PC-9 (cell line): ENCODE measurements at regions not wholly inside any gene's neighbourhood (a gene's known extent, or its start where the extent isn't known, plus 50 kb on each side); places are given as distances from the start of the nearest gene placed in this dataset.

Experiments
- BruUV-seq: library from RNA; stranded (reverse); fragments of 400-500 nt; replicated peaks from 2 replicates; lab custom pipeline; 2021; lab: Mats Ljungman, UMichigan
- CTCF ChIA-PET: fragments of 300-600 bp; sonication (Branson Sonifier 250); formaldehyde crosslinking; loops from one replicate; lab custom pipeline; 2022; ENCODE audit warnings: antibody characterized with exemption; lab: Charles Lee
- POLR2A ChIA-PET: fragments of 300-600 bp; sonication (Branson Sonifier 250); formaldehyde crosslinking; loops from one replicate; lab custom pipeline; 2022; ENCODE audit warnings: antibody characterized with exemption; ENCODE audit not compliant: unreplicated experiment; lab: Charles Lee
- DNase-seq, 2 experiments: peaks; one replicate each; pipeline versions ENCODE4 v3.0.0 to v3.0.0-alpha.2; 2015 to 2022; ENCODE audit warnings: mixed read lengths in 1 of 2
- H2AFZ ChIP-seq: fragments of 200-600 bp; sonication (generic); 2 replicates; pipeline ENCODE4 v1.8.1; 2017; ENCODE audit warnings: antibody characterized with exemption
- H3F3A ChIP-seq: fragments of 200-600 bp; sonication (generic); 2 replicates; pipeline ENCODE4 v1.8.1; 2017; ENCODE audit warnings: antibody characterized with exemption, mild to moderate bottlenecking, low read depth; ENCODE audit not compliant: insufficient read depth
- H3K27ac ChIP-seq: fragments of 200-600 bp; sonication (generic); 2 replicates; pipeline ENCODE4 v1.6.1; 2016; ENCODE audit warnings: mixed run types
- H3K27me3 ChIP-seq: fragments of 200-600 bp; sonication (generic); 2 replicates; pipeline ENCODE4 v1.6.1; 2016; ENCODE audit warnings: low read depth, mixed run types; ENCODE audit not compliant: insufficient read depth
- H3K36me3 ChIP-seq: fragments of 200-600 bp; sonication (generic); 2 replicates; pipeline ENCODE4 v1.6.1; 2016; ENCODE audit warnings: low read depth, mixed run types
- H3K4me1 ChIP-seq: fragments of 200-600 bp; sonication (generic); replicated peaks from 2 replicates; pipeline ENCODE4 v1.6.1; 2016; ENCODE audit warnings: mixed run types; ENCODE audit not compliant: insufficient read depth
- H3K4me2 ChIP-seq: fragments of 200-600 bp; sonication (generic); 2 replicates; pipeline ENCODE4 v1.6.1; 2017; ENCODE audit warnings: mixed run types
- H3K4me3 ChIP-seq: fragments of 200-600 bp; sonication (generic); 2 replicates; pipeline ENCODE4 v1.6.1; 2016; ENCODE audit warnings: mixed run types
- H3K79me2 ChIP-seq: fragments of 200-600 bp; sonication (generic); 2 replicates; pipeline ENCODE4 v1.6.1; 2017; ENCODE audit warnings: low read depth, mixed run types
- H3K9me2 ChIP-seq: fragments of 200-600 bp; sonication (generic); 2 replicates; pipeline ENCODE4 v1.8.1; 2017; ENCODE audit warnings: mild to moderate bottlenecking; ENCODE audit not compliant: insufficient read depth
- H3K9me3 ChIP-seq: fragments of 200-600 bp; sonication (generic); 2 replicates; pipeline ENCODE4 v1.8.1; 2016; ENCODE audit warnings: low read depth; ENCODE audit not compliant: insufficient read depth
- H4K20me1 ChIP-seq: fragments of 200-600 bp; sonication (generic); 2 replicates; pipeline ENCODE4 v1.8.1; 2017; ENCODE audit not compliant: insufficient read depth
- EZH2 ChIP-seq: fragments of 200-600 bp; sonication (generic); IDR thresholded peaks from 2 replicates; pipeline ENCODE4 v1.8.0; 2017; ENCODE audit warnings: antibody characterized with exemption, low read depth
- intact Hi-C: fragments of 100-400 bp; cut with micrococcal nuclease; formaldehyde crosslinking; loops from one replicate; pipeline ENCODE4 v1.10.0; 2022; ENCODE audit not compliant: unreplicated experiment
- TF ChIP-seq, protein P1 (sequence below): fragments of 200-600 bp; sonication (generic); conservative IDR thresholded peaks from 2 replicates; pipeline ENCODE4 v1.6.1; 2017; ENCODE audit warnings: mixed run types, antibody characterized with exemption, mild to moderate bottlenecking, moderate library complexity

DNA sequence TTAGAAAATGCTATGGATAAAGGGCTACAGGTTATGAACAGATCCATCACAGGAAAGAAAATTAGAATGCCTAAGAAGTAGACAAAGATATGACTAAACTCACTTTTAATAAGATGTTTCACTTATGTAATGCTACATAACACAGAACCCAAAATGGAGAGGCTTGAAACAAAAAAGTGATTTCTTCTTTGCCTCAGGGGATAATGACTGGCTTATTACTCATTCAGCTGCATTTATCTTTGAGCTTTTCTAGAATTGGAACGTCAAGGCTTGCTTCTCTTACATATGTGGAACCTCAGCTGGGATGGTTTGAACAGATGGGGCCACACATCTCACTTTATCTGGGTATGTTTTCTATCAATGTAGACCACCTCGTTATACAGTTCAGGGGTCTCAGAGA, 120.6 kb upstream of the EPHA3 start:
- Histone ChIP-seq H3F3A (no peaks in the 10 kb centered on the region), H3K27ac (no peak overlapping the region), H3K27me3 (no peaks in the 10 kb centered on the region), H3K36me3 (no peaks in the 10 kb centered on the region), H4K20me1 (no peaks in the 10 kb centered on the region), H3K79me2 (no peaks in the 10 kb centered on the region), H3K4me3 (no peak overlapping the region), H3K9me2 (no peaks in the 10 kb centered on the region), H2AFZ (no peak overlapping the region), H3K4me2 (no peak overlapping the region), H3K9me3 (no peaks in the 10 kb centered on the region), H3K4me1 (no peaks in the 10 kb centered on the region)
- TF ChIP-seq, protein P1, sequence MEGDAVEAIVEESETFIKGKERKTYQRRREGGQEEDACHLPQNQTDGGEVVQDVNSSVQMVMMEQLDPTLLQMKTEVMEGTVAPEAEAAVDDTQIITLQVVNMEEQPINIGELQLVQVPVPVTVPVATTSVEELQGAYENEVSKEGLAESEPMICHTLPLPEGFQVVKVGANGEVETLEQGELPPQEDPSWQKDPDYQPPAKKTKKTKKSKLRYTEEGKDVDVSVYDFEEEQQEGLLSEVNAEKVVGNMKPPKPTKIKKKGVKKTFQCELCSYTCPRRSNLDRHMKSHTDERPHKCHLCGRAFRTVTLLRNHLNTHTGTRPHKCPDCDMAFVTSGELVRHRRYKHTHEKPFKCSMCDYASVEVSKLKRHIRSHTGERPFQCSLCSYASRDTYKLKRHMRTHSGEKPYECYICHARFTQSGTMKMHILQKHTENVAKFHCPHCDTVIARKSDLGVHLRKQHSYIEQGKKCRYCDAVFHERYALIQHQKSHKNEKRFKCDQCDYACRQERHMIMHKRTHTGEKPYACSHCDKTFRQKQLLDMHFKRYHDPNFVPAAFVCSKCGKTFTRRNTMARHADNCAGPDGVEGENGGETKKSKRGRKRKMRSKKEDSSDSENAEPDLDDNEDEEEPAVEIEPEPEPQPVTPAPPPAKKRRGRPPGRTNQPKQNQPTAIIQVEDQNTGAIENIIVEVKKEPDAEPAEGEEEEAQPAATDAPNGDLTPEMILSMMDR, result no peak
- no peak for TF ChIP-seq EZH2
- intact Hi-C loops, result no loop called here
- POLR2A ChIA-PET, result no interaction called here
- DNase-seq, result no peak
- CTCF ChIA-PET, result no interaction called here
- no TSS peak for BruUV-seq

DNA sequence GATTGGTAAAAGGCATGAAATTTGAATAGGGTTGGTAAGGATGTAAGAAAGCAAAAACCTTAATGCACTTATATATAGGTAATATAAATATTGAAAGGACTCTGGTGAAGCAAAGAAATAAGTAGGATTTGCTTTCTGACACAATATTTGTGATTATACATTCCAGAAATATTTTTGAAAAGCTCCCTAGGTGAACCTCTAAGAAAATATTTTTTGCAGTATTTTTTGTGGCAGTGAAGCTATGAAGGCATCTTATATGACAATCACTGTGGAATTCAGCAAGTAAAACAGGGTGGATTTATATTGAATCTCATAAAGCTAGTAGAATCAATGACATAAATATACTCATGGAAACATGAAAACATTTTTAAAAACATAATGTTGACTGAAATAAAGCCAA, 119.6 kb upstream of the EPHA3 start:
- ChIA-PET POLR2A (no interaction called here), CTCF (interaction anchor here (0.7 kb wide), 1 partner anchor 22 kb away, joined by 5 read pairs; no protein-coding TSS in a partner anchor)
- intact Hi-C loops, result no loop called here

DNA sequence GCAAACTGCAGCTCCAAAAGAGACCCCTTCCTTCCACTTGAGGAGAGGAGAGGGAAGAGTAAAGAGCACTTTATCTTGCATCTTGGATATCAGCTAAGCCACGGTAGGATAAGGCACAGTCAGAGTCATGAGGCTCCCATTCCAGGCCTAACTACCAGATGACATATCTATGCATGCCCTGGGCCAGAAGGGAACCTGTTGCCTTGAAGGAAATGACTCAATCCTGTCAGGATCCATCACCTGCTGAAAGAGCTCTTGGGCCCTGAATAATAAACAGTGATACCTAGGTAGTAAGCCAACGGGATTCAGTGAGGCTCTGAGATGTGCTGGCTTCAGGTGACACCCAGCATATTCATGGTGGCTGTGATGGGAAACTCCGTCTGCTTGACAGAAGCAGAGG, 118.5 kb upstream of the EPHA3 start:
- Histone ChIP-seq H3K4me1 (no peaks in the 10 kb centered on the region), H3K4me2 (no peak overlapping the region), H3K4me3 (no peak overlapping the region), H2AFZ (no peak overlapping the region), H3K27me3 (no peaks in the 10 kb centered on the region), H3K9me3 (no peaks in the 10 kb centered on the region), H3K27ac (no peak overlapping the region), H3K79me2 (no peaks in the 10 kb centered on the region), H4K20me1 (no peaks in the 10 kb centered on the region), H3K9me2 (no peaks in the 10 kb centered on the region), H3K36me3 (no peaks in the 10 kb centered on the region), H3F3A (no peaks in the 10 kb centered on the region)
- ChIA-PET POLR2A (interaction anchor here (0.8 kb wide), 1 partner anchor 75 kb away, joined by 11 read pairs; no protein-coding TSS in a partner anchor), CTCF (no interaction called here)
- no TSS peak for BruUV-seq
- no peak for DNase-seq
- TF ChIP-seq, protein P1, result no peak
- TF ChIP-seq EZH2, result no peak
- intact Hi-C loops, result no loop called here

More for the DNA sequence above, 119.6 kb upstream of the EPHA3 start:
- Histone ChIP-seq H3K27ac (no peak overlapping the region), H3K9me2 (no peaks in the 10 kb centered on the region), H3K4me2 (no peak overlapping the region), H3K4me1 (no peaks in the 10 kb centered on the region), H3K79me2 (no peaks in the 10 kb centered on the region), H3K36me3 (no peaks in the 10 kb centered on the region), H3K27me3 (no peaks in the 10 kb centered on the region), H2AFZ (no peak overlapping the region), H4K20me1 (no peaks in the 10 kb centered on the region), H3K4me3 (no peak overlapping the region), H3F3A (no peaks in the 10 kb centered on the region), H3K9me3 (no peaks in the 10 kb centered on the region)
- no TSS peak for BruUV-seq
- TF ChIP-seq EZH2, result no peak
- TF ChIP-seq, protein P1, result no peak
- DNase-seq, result no peak
